Smooth muscle cell (in vitro differentiated cells): ENCODE measurements at regions not wholly inside any gene's neighbourhood (a gene's known extent, or its start where the extent isn't known, plus 50 kb on each side); places are given as distances from the start of the nearest gene placed in this dataset.

Experiments used
- DNase-seq: peaks from one replicate; lab custom pipeline; 2025; ENCODE audit not compliant: unreplicated experiment; lab: John Stamatoyannopoulos, UW
- H2AFZ ChIP-seq: fragments of 200-600 bp; sonication (generic); 2 replicates; pipeline ENCODE4 v1.6.0; 2016; ENCODE audit warnings: antibody characterized with exemption, low read depth, mild to moderate bottlenecking
- H3F3A ChIP-seq: fragments of 200-600 bp; sonication (generic); 2 replicates; pipeline ENCODE4 v1.6.0; 2017; ENCODE audit warnings: antibody characterized with exemption, low read depth
- H3K27ac ChIP-seq: fragments of 200-600 bp; sonication (generic); 2 replicates; pipeline ENCODE4 v1.5.1; 2016; ENCODE audit warnings: low read depth, mild to moderate bottlenecking
- H3K27me3 ChIP-seq: fragments of 200-600 bp; sonication (generic); 2 replicates; pipeline ENCODE4 v1.6.1; 2016; ENCODE audit warnings: low read depth, mild to moderate bottlenecking
- H3K36me3 ChIP-seq: fragments of 200-600 bp; sonication (generic); 2 replicates; pipeline ENCODE4 v1.5.1; 2016; ENCODE audit warnings: low read depth
- H3K4me1 ChIP-seq: fragments of 200-600 bp; sonication (generic); 2 replicates; pipeline ENCODE4 v1.5.1; 2016; ENCODE audit warnings: low read depth
- H3K4me2 ChIP-seq: fragments of 200-600 bp; sonication (generic); 2 replicates; pipeline ENCODE4 v1.6.0; 2016; ENCODE audit warnings: mild to moderate bottlenecking
- H3K4me3 ChIP-seq: fragments of 200-600 bp; sonication (generic); 2 replicates; pipeline ENCODE4 v1.5.1; 2016; ENCODE audit warnings: mild to moderate bottlenecking
- H3K79me2 ChIP-seq: fragments of 200-600 bp; sonication (generic); 2 replicates; pipeline ENCODE4 v1.6.0; 2016; ENCODE audit warnings: low read depth, mild to moderate bottlenecking
- H3K9ac ChIP-seq: fragments of 200-600 bp; sonication (generic); 2 replicates; pipeline ENCODE4 v1.6.0; 2016; ENCODE audit warnings: low read depth
- H3K9me3 ChIP-seq: fragments of 200-600 bp; sonication (generic); replicated peaks from 2 replicates; pipeline ENCODE4 v1.5.1; 2016; ENCODE audit warnings: low read depth
- H4K20me1 ChIP-seq: fragments of 200-600 bp; sonication (generic); 2 replicates; pipeline ENCODE4 v1.6.0; 2016; ENCODE audit warnings: low read depth
- CTCF ChIP-seq: fragments of 200-600 bp; sonication (generic); IDR thresholded peaks from 2 replicates; pipeline ENCODE4 v1.5.1; 2017; ENCODE audit warnings: borderline replicate concordance, mild to moderate bottlenecking, antibody characterized with exemption; ENCODE audit not compliant: insufficient read depth, poor library complexity, severe bottlenecking
- WGBS: methylation state at CpG from one replicate; pipeline ENCODE4 v1.1.7; 2016; ENCODE audit warnings: low lambda C conversion rate; 5-methylcytosine and 5-hydroxymethylcytosine counted together

GRCh38 chr6:81856872-81857271, 104.4 kb upstream of the TENT5A start:
- Histone ChIP-seq H3K79me2 (no peaks in the 10 kb centered on the region), H2AFZ (no peak overlapping the region), H3K4me3 (no peak overlapping the region), H3K36me3 (no peaks in the 10 kb centered on the region), H3K27me3 (no peaks in the 10 kb centered on the region), H3K9ac (no peak overlapping the region), H3K27ac (no peak overlapping the region), H3K9me3 (no peaks in the 10 kb centered on the region), H3K4me2 (no peak overlapping the region), H4K20me1 (no peaks in the 10 kb centered on the region), H3F3A (no peaks in the 10 kb centered on the region), H3K4me1 (no peaks in the 10 kb centered on the region)
- 88% methylated on average over 1 of the region's 1 CpG for WGBS
- TF ChIP-seq CTCF = no peak
- DNase-seq = no peak

GRCh38 chr6:81854474-81854873, 102.0 kb upstream of the TENT5A start:
- Histone ChIP-seq H2AFZ (no peak overlapping the region), H3K36me3 (no peaks in the 10 kb centered on the region), H3K4me3 (no peak overlapping the region), H3K9me3 (no peaks in the 10 kb centered on the region), H3K4me2 (no peak overlapping the region), H3K79me2 (no peaks in the 10 kb centered on the region), H3K9ac (no peak overlapping the region), H3K27ac (no peak overlapping the region), H3F3A (no peaks in the 10 kb centered on the region), H3K27me3 (no peaks in the 10 kb centered on the region), H4K20me1 (no peaks in the 10 kb centered on the region), H3K4me1 (no peaks in the 10 kb centered on the region)
- 95% methylated on average over 2 of the region's 2 CpGs for WGBS
- DNase-seq = no peak
- TF ChIP-seq CTCF = no peak

GRCh38 chr6:81853975-81854374, 101.5 kb upstream of the TENT5A start:
- H3K79me2 ChIP-seq = no peaks in the 10 kb centered on the region
- no peak for DNase-seq
- WGBS = 97% methylated on average over 2 of the region's 2 CpGs
- H3K27me3 ChIP-seq = no peaks in the 10 kb centered on the region
- H3K4me2 ChIP-seq = no peak overlapping the region
- no peak for TF ChIP-seq CTCF
- H3K4me3 ChIP-seq = no peak overlapping the region
- no peaks in the 10 kb centered on the region for H3F3A ChIP-seq
- no peak overlapping the region for H3K27ac ChIP-seq
- no peaks in the 10 kb centered on the region for H3K4me1 ChIP-seq
- no peaks in the 10 kb centered on the region for H3K36me3 ChIP-seq
- H3K9ac ChIP-seq = no peak overlapping the region
- no peaks in the 10 kb centered on the region for H4K20me1 ChIP-seq
- no peak overlapping the region for H2AFZ ChIP-seq
- H3K9me3 ChIP-seq = no peaks in the 10 kb centered on the region

- DNase-seq = no peak
- Histone ChIP-seq H3K4me1 (no peaks in the 10 kb centered on the region), H3K36me3 (no peaks in the 10 kb centered on the region), H3K79me2 (no peaks in the 10 kb centered on the region), H3K4me3 (no peak overlapping the region), H3K9ac (no peak overlapping the region), H3K4me2 (no peak overlapping the region), H4K20me1 (no peaks in the 10 kb centered on the region), H3K27me3 (no peaks in the 10 kb centered on the region), H3K27ac (no peak overlapping the region), H2AFZ (no peak overlapping the region), H3F3A (no peaks in the 10 kb centered on the region), H3K9me3 (no peaks in the 10 kb centered on the region)
- WGBS = 87% methylated on average over 4 of the region's 4 CpGs
- no peak for TF ChIP-seq CTCF
Measured at GRCh38 chr6:81849248-81849647, 96.8 kb upstream of the TENT5A start.
